ENCODE measurements at regions not wholly inside any gene's neighbourhood (a gene's known extent, or its start where the extent isn't known, plus 50 kb on each side); places are given as distances from the start of the nearest gene placed in this dataset.

DNA sequence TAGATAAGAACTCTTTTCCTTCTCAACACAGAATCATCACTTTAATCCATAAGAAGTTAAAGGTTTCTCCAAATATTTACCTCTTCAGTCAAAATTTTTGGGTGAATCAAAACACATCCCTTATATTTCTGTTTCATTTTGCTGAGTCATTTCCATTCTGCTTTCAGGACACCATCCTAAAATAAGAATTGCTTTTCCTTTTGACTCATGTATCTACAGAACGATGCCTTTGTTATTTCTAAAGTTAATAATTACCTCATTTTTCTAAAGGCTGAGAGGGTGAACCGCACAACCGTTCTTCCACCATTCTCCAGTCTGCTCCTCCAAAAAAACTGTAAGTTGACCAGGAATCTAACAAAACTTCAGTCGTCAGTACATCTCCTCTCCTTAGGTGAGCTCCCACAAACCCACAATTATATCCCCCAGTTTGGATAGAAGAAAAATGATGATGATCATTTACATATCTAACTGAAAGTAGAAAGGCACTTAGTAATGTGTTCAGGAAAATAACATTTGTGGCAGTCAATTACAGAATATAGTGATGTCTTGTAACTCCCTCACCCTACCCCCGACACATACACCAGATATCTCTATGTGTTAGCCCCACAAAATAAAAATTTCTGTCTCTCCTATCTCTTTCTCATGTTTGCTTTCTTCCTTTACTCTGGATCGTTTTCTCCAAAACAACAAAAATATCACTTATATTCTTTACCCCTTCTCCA lies 162.5 kb downstream of the RAD51AP2 start:
- TF ChIP-seq, protein P1, sequence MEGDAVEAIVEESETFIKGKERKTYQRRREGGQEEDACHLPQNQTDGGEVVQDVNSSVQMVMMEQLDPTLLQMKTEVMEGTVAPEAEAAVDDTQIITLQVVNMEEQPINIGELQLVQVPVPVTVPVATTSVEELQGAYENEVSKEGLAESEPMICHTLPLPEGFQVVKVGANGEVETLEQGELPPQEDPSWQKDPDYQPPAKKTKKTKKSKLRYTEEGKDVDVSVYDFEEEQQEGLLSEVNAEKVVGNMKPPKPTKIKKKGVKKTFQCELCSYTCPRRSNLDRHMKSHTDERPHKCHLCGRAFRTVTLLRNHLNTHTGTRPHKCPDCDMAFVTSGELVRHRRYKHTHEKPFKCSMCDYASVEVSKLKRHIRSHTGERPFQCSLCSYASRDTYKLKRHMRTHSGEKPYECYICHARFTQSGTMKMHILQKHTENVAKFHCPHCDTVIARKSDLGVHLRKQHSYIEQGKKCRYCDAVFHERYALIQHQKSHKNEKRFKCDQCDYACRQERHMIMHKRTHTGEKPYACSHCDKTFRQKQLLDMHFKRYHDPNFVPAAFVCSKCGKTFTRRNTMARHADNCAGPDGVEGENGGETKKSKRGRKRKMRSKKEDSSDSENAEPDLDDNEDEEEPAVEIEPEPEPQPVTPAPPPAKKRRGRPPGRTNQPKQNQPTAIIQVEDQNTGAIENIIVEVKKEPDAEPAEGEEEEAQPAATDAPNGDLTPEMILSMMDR (IDR thresholded peaks at IDR 0.05): no peak
- TF ChIP-seq EP300 (IDR thresholded peaks at IDR 0.05): no peak
- no peak for TF ChIP-seq POLR2AphosphoS5 (IDR thresholded peaks at IDR 0.05)
- TF ChIP-seq POLR2A (IDR thresholded peaks at IDR 0.05): no peak

All from suprapubic skin (tissue), 4 donors.